ENCODE measurements at regions not wholly inside any gene's neighbourhood (a gene's known extent, or its start where the extent isn't known, plus 50 kb on each side); places are given as distances from the start of the nearest gene placed in this dataset.
"Not testable (repeated sequence)": the region's sequence is repeated elsewhere in the genome, so short reads cannot be mapped to it uniquely, and the experiment has no call there.

- no peak for DNase-seq (ENCODE audit: low spot score)
Observed at GRCh38 chr5:111976705-111977435, 219.9 kb upstream of the NREP start.

- DNase-seq (ENCODE audit: low spot score): no peak
Observed at GRCh38 chr5:111975133-111975532, 218.1 kb upstream of the NREP start.

- DNase-seq (ENCODE audit: low spot score): no peak
Observed at GRCh38 chr5:111973961-111974360, 217.0 kb upstream of the NREP start.

GRCh38 chr5:111972548-111972947 is 215.6 kb upstream of the NREP start:
- DNase-seq (ENCODE audit: low spot score): no peak

GRCh38 chr5:111972080-111972479 is 215.1 kb upstream of the NREP start:
- no peak for DNase-seq (ENCODE audit: low spot score)

GRCh38 chr5:111968459-111968858 is 211.5 kb upstream of the NREP start:
- DNase-seq (ENCODE audit: low spot score): no peak

GRCh38 chr5:111967463-111967862 is 210.5 kb upstream of the NREP start:
- DNase-seq (ENCODE audit: low spot score): no peak

DNA sequence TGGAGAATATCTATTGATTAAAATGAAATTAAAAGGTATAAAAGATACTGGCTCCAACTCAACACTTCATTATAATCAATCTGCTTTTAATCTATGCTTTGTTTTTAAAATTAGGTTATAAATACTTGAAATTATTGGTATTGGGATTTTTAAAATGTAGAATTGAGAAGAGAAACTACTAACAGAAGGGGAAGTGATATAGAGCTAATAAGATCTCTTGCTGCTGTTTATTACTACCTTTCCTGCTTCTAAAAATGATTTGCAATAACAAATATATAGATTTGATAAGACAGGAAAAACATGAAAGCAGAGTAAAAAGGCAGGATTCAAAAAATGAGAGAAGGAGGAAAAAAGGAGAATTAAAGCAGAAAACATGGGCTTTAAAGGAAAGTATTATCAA is 209.3 kb upstream of the NREP start:
- DNase-seq (ENCODE audit: low spot score): no peak

DNA sequence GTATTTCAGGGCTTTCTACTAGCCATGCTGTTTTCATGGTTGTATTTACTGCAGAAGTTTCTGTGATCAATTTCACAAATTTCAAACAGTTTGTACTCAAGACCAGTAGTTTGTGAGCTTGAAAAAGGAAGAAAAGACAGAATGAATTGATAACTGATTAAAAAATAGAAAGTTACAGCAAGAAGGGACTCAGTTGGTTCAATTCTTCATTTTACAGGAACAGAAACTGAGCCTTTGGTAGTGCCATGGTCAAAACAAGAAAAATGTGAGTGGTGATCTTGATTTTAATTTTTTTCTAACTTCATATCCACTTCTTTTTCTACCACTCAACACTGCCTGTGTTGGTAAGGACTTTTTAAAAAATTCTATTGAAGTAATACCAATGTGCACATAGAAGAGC is 206.6 kb upstream of the NREP start:
- no peak for DNase-seq (ENCODE audit: low spot score)

DNA sequence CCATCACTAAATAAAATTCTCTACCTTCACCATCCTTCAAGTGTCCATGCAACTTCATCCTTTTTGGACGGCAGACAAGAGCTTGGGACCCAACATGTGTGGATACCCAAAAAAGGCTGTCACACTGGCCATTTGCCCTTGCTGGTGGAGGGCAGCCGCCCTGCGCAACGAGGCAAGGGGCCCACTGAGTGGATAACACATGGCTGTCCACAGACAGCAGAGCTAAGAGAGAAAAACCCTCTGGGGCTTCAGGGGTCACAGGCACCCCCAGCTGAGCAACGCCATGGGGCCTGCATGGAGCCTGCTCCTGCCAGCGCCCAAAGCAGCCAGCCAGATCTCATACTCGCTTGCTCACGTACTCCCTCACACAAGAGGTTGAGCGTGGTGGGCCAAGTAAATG is 205.9 kb upstream of the NREP start:
- no peak for DNase-seq (ENCODE audit: low spot score)

GRCh38 chr5:111961862-111962261 is 204.9 kb upstream of the NREP start:
- DNase-seq (ENCODE audit: low spot score): no peak

GRCh38 chr5:111960476-111961215 is 203.7 kb upstream of the NREP start:
- DNase-seq (ENCODE audit: low spot score): no peak

DNA sequence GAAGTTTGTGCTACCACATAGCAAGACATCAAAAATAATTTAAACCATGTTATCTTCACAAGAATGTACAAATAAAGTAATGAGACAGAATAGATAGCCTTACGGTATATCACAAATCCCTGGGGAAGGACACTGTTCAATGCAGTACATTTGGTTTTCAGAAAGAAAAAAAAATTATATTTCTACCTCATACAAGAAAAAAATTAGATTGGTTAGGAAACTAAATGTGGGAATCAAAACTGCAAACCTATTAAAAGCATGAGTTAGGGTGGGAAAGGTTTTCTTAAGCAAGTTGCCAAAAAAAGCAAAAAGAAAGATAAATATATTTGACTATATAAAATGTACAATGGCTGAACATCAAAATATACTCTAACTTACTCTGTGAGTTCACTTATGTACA is 201.9 kb upstream of the NREP start:
- DNase-seq (ENCODE audit: low spot score): no peak

DNA sequence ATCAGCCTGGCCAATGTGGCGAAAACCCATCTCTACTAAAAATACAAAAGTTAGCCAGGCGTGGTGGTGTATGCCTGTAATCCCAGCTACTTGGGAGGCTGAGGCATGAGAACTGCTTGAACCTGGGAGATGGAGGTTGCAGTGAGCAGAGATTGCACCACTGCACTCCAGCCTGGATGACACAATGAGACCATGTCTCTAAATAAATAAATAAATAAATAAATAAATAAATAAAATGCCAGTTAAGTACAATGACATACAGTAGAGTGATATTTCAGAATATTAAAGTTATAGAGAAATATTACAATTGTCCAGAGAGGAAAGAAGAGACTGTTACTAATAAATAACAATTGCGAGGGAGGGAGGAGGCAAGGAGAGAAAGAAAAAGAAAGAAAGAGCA is 199.8 kb upstream of the NREP start:
- DNase-seq (ENCODE audit: low spot score): not testable (repeated sequence)

GRCh38 chr5:111954516-111955395 is 197.8 kb upstream of the NREP start:
- no peak for DNase-seq (ENCODE audit: low spot score)

DNA sequence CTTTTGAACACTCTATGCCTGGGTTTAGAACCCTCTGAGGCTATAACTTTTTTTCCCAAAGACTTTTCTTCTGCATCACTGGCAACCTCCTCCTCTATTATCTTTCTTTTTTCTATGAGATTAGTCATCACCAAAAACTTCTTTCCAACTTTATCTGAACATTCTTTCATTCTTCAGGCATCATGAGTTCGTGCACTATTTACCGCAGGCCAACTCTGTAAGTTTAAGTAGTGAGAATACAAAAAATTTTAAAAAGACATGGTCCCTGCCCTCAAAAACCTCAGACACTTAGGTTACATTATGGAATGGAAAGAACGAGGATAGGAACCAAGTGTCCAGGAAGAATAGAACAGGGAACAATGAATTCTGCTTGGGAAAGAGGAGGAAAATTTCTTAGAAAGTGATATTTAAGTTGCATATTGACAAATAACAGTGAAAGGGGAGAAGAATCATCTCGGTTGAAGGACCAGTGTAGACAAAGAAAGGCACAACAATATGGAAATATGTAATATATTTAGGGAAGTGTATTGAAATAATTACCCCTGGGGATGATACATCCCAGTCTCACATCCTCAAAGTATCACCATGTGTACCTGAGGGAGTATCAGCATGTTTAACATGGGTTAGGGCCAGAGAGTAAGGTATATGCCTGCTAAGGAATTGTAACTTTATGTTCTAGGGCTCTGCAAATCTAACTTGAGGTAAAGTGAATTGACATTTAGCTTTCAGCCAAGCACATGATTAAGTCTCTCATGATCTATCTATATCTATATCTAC is 196.5 kb upstream of the NREP start:
- DNase-seq (ENCODE audit: low spot score): no peak

DNA sequence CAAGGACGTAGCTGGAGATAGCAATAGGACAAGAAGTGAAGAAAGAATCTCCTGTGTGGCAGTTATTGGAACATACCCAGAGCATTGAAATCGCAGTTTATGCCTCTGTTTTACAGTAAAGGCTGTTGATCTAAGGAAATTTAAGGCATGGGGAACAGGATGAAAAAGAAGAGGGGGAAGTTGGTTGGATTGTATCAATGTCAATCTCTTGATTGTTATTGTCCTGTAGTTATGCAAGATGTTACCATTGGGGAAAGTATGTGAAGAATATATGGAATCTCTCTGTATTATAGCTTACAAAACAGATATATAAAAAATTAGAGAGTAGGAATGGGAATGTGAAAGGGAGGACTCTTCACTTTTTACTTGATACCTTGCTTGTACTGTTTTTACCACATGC is 195.6 kb upstream of the NREP start:
- DNase-seq (ENCODE audit: low spot score): no peak

- DNase-seq (ENCODE audit: low spot score): no peak
Observed at GRCh38 chr5:111950660-111951059, 193.7 kb upstream of the NREP start.

DNA sequence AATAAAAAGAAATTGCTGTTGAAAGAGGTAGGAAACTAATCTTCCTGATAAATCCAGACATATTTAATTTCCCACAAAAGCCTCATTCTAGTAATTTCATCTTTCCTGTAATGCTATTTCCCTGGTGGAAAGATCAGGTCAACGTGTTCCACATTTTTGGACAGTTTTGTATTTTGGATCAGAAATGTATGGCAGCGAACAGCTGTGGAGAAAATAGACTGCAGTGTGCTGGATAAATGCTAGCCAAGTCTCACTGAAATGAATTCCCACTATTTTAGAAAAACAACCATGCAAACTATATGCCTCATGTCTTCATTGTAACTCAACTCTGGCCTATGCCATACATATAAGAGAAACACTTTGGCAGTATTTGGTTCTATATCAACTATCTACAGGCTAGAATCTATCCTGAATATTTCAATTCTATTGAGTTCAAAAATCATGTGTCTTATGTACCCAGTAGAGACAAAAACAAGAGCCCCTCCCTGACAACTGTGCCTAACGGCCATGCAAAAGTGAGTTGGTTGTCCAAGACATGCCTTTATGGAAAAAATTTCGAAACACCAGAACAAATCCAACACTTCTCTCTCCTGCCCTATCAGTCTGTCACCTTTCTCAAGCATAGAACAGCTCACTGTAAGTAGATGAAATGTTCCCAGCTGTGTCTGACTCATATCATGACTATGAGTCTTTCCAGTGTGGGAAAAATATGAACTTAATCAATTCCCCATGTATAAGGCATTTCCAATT is 191.3 kb upstream of the NREP start:
- no peak for DNase-seq (ENCODE audit: low spot score)

- no peak for DNase-seq (ENCODE audit: low spot score)
Observed at GRCh38 chr5:111946556-111946955, 189.6 kb upstream of the NREP start.

- DNase-seq (ENCODE audit: low spot score): no peak
Observed at GRCh38 chr5:111945535-111945934, 188.5 kb upstream of the NREP start.
